Gastroesophageal sphincter (tissue), 4 donors: ENCODE measurements at regions not wholly inside any gene's neighbourhood (a gene's known extent, or its start where the extent isn't known, plus 50 kb on each side); places are given as distances from the start of the nearest gene placed in this dataset.

Source experiments
- ATAC-seq: fragments of 150-250 bp; one replicate; pipeline ENCODE4 v1.9.1; 2016; ENCODE audit warnings: mild to moderate bottlenecking, moderate library complexity
- H3K27ac ChIP-seq, 4 donors: fragments of 200-600 bp; sonication (generic) in 3 of 4; 1 replicate in 3 of 4; 2 replicates in 1 of 4; pipeline ENCODE4 v1.5.1; 2016 to 2019
- H3K27me3 ChIP-seq: fragments of 200-600 bp; sonication (generic); one replicate; pipeline ENCODE4 v1.5.1; 2019
- H3K36me3 ChIP-seq, 2 donors: fragments of 200-600 bp; sonication (generic); one replicate each; pipeline ENCODE4 v1.5.1; 2019; ENCODE audit warnings: control low read depth in 1 of 2
- H3K4me1 ChIP-seq, 3 donors: fragments of 200-600 bp; sonication (generic); 1 replicate in 2 of 3; 2 replicates in 1 of 3; pipeline ENCODE4 v1.5.1; 2016 to 2019; ENCODE audit warnings: control low read depth in 2 of 3
- H3K4me3 ChIP-seq, 2 donors: fragments of 200-600 bp; sonication (generic); one replicate each; pipeline ENCODE4 v1.5.1; 2019; ENCODE audit warnings: mild to moderate bottlenecking in 1 of 2, moderate library complexity in 1 of 2
- H3K9me3 ChIP-seq, 3 donors: fragments of 200-600 bp; sonication (generic); one replicate each; pipeline ENCODE4 v1.5.1; 2017 to 2019; ENCODE audit warnings: control low read depth in 2 of 3
- CTCF ChIP-seq, 4 experiments: fragments of 200-600 bp in 2 of 4; fragments of 450-650 bp in 2 of 4; sonication (generic) in 1 of 4; IDR thresholded peaks; one replicate each; pipeline ENCODE4 v1.5.1; 2017 to 2019; ENCODE audit warnings: antibody characterized with exemption in 4 of 4, mild to moderate bottlenecking in 2 of 4, moderate library complexity in 2 of 4
- EP300 ChIP-seq: sonication (generic); formaldehyde crosslinking; IDR thresholded peaks from one replicate; pipeline ENCODE4 v1.6.1; 2017; ENCODE audit warnings: antibody characterized with exemption, mild to moderate bottlenecking
- POLR2A ChIP-seq, 2 donors: fragments of 450-650 bp; IDR thresholded peaks; one replicate each; pipeline ENCODE4 v1.6.1; 2017; ENCODE audit warnings: antibody characterized with exemption in 2 of 2, mild to moderate bottlenecking in 2 of 2, moderate library complexity in 1 of 2
- POLR2AphosphoS5 ChIP-seq: sonication (generic); formaldehyde crosslinking; IDR thresholded peaks from one replicate; pipeline ENCODE4 v1.6.1; 2017; ENCODE audit warnings: antibody characterized with exemption
- WGBS, 2 donors: methylation state at CpG; one replicate each; pipeline ENCODE4 v1.1.5; 2018; ENCODE audit warnings: low coverage in 1 of 2; 5-methylcytosine and 5-hydroxymethylcytosine counted together

GRCh38 chr4:114034189-114034588 is 54.7 kb upstream of the ARSJ start:
- TF ChIP-seq CTCF (IDR thresholded peaks at IDR 0.05) (no peak), POLR2A (IDR thresholded peaks at IDR 0.05) (no peak), EP300 (no peak), POLR2AphosphoS5 (no peak)
- Histone ChIP-seq H3K9me3 (no peaks in the 10 kb centered on the region), H3K27ac (no peak overlapping the region), H3K4me3 (no peak overlapping the region), H3K4me1 (no peaks in the 10 kb centered on the region), H3K36me3 (no peaks in the 10 kb centered on the region), H3K27me3 (no peaks in the 10 kb centered on the region)
- no peak for ATAC-seq

GRCh38 chr4:114036426-114036825 is 57.0 kb upstream of the ARSJ start:
- Histone ChIP-seq H3K4me3 (no peak overlapping the region), H3K36me3 (no peaks in the 10 kb centered on the region), H3K9me3 (no peaks in the 10 kb centered on the region), H3K27me3 (no peaks in the 10 kb centered on the region), H3K4me1 (no peaks in the 10 kb centered on the region), H3K27ac (no peak overlapping the region)
- no peak for ATAC-seq
- 86 to 95% methylated on average over 4 of the region's 4 CpGs for WGBS, 2 donors
- no peak for TF ChIP-seq EP300
- no peak for TF ChIP-seq POLR2AphosphoS5
- no peak for TF ChIP-seq CTCF (IDR thresholded peaks at IDR 0.05)
- no peak for TF ChIP-seq POLR2A (IDR thresholded peaks at IDR 0.05)

GRCh38 chr4:114036864-114037263 is 57.4 kb upstream of the ARSJ start:
- Histone ChIP-seq H3K4me1 (no peaks in the 10 kb centered on the region), H3K27ac (no peak overlapping the region), H3K27me3 (no peaks in the 10 kb centered on the region), H3K4me3 (no peak overlapping the region), H3K9me3 (no peaks in the 10 kb centered on the region), H3K36me3 (no peaks in the 10 kb centered on the region)
- no peak for TF ChIP-seq POLR2A (IDR thresholded peaks at IDR 0.05)
- TF ChIP-seq POLR2AphosphoS5: no peak
- no peak for TF ChIP-seq EP300
- TF ChIP-seq CTCF (IDR thresholded peaks at IDR 0.05): no peak
- WGBS, 2 donors: 86 to 92% methylated on average over 4 to 5 of the region's 5 CpGs
- no peak for ATAC-seq

- H3K4me1 ChIP-seq: no peaks in the 10 kb centered on the region
- TF ChIP-seq EP300 (no peak), POLR2AphosphoS5 (no peak), CTCF (IDR thresholded peaks at IDR 0.05) (no peak), POLR2A (IDR thresholded peaks at IDR 0.05) (no peak)
- no peaks in the 10 kb centered on the region for H3K36me3 ChIP-seq
- H3K27me3 ChIP-seq: no peaks in the 10 kb centered on the region
- H3K27ac ChIP-seq: no peak overlapping the region
- H3K9me3 ChIP-seq: no peaks in the 10 kb centered on the region
- H3K4me3 ChIP-seq: no peak overlapping the region
- ATAC-seq: no peak
- WGBS, 2 donors: 100% methylated on average over 1 of the region's 1 CpG
These were observed 58.5 kb upstream of the ARSJ start for GRCh38 chr4:114037988-114038387.

GRCh38 chr4:114038762-114039387 is 59.4 kb upstream of the ARSJ start:
- ATAC-seq: no peak
- H3K27me3 ChIP-seq: no peaks in the 10 kb centered on the region
- H3K27ac ChIP-seq: no peak overlapping the region
- H3K4me3 ChIP-seq: no peak overlapping the region
- 57 to 78% methylated on average over 2 of the region's 2 CpGs for WGBS, 2 donors
- no peaks in the 10 kb centered on the region for H3K36me3 ChIP-seq
- TF ChIP-seq POLR2A (IDR thresholded peaks at IDR 0.05) (no peak), CTCF (IDR thresholded peaks at IDR 0.05) (no peak), EP300 (no peak), POLR2AphosphoS5 (no peak)
- no peaks in the 10 kb centered on the region for H3K4me1 ChIP-seq
- H3K9me3 ChIP-seq: no peaks in the 10 kb centered on the region
